IMR-90 (cell line): ENCODE measurements at regions not wholly inside any gene's neighbourhood (a gene's known extent, or its start where the extent isn't known, plus 50 kb on each side); places are given as distances from the start of the nearest gene placed in this dataset.

ENCODE experiments used
- ATAC-seq: fragments of 200-7000 bp; cut with Tn5 transposase; 2 replicates; pipeline ENCODE4 v1.9.1; 2020; ENCODE audit warnings: low read depth, mild to moderate bottlenecking, moderate library complexity
- BruUV-seq: library from RNA; stranded (reverse); fragments of 400-500 nt; replicated peaks from 2 replicates; lab custom pipeline; 2021; lab: Mats Ljungman, UMichigan
- CTCF ChIA-PET: fragments of 300-600 bp; formaldehyde crosslinking; extraction: SDS; loops from one replicate; lab custom pipeline; 2021; ENCODE audit warnings: antibody characterized with exemption; lab: Yijun Ruan, JAX
- POLR2A ChIA-PET: fragments of 300-600 bp; sonication (Branson Sonifier 250); formaldehyde crosslinking; loops from one replicate; lab custom pipeline; 2022; ENCODE audit warnings: antibody characterized with exemption; ENCODE audit not compliant: unreplicated experiment; lab: Charles Lee
- DNase-seq: peaks from one replicate; pipeline ENCODE4 v3.0.0; 2013
- H2AFZ ChIP-seq: replicated peaks from 2 replicates; pipeline ENCODE3; 2013; ENCODE audit warnings: low read length, mild to moderate bottlenecking; ENCODE audit not compliant: poor library complexity
- H2AK5ac ChIP-seq: 2 replicates; pipeline ENCODE4 v1.6.1; 2013; ENCODE audit warnings: low read depth, low read length, inconsistent platforms
- H2AK9ac ChIP-seq: replicated peaks from 2 replicates; pipeline ENCODE3; 2013; ENCODE audit warnings: mild to moderate bottlenecking, low read depth, low read length, moderate library complexity; ENCODE audit not compliant: poor library complexity
- H2BK120ac ChIP-seq: 2 replicates; pipeline ENCODE4 v1.6.1; 2013; ENCODE audit warnings: low read depth, low read length, inconsistent platforms
- H2BK15ac ChIP-seq: 3 replicates; pipeline ENCODE4 v1.6.1; 2013; ENCODE audit warnings: low read depth, low read length, inconsistent platforms
- H2BK20ac ChIP-seq: 2 replicates; pipeline ENCODE4 v1.6.1; 2013; ENCODE audit warnings: low read depth, mild to moderate bottlenecking, inconsistent platforms, low read length, moderate library complexity
- H2BK5ac ChIP-seq: 2 replicates; pipeline ENCODE4 v1.6.1; 2013; ENCODE audit warnings: mild to moderate bottlenecking, low read depth, low read length, inconsistent platforms; ENCODE audit not compliant: poor library complexity, severe bottlenecking
- H3K14ac ChIP-seq: replicated peaks from 2 replicates; pipeline ENCODE4 v1.6.1; 2013; ENCODE audit warnings: low read depth, low read length, inconsistent platforms
- H3K18ac ChIP-seq: 2 replicates; pipeline ENCODE4 v1.6.1; 2013; ENCODE audit warnings: low read depth, low read length, control low read depth
- H3K23ac ChIP-seq: 2 replicates; pipeline ENCODE4 v1.6.1; 2013; ENCODE audit warnings: low read depth, low read length, inconsistent platforms
- H3K27ac ChIP-seq: 2 replicates; pipeline ENCODE4 v1.5.1; 2013; ENCODE audit warnings: mild to moderate bottlenecking, control low read depth, low read length; ENCODE audit not compliant: insufficient read depth
- H3K27me3 ChIP-seq: 2 replicates; pipeline ENCODE4 v1.6.1; 2013; ENCODE audit warnings: low read length; ENCODE audit not compliant: control insufficient read depth, insufficient read depth
- H3K36me3 ChIP-seq: 2 replicates; pipeline ENCODE4 v1.6.1; 2013; ENCODE audit warnings: low read length, mixed read lengths; ENCODE audit not compliant: control insufficient read depth, insufficient read depth
- H3K4ac ChIP-seq: 2 replicates; pipeline ENCODE4 v1.6.1; 2013; ENCODE audit warnings: low read depth, low read length, inconsistent platforms
- H3K4me1 ChIP-seq: 2 replicates; pipeline ENCODE4 v1.6.1; 2013; ENCODE audit warnings: low read length, mixed read lengths; ENCODE audit not compliant: control insufficient read depth, insufficient read depth
- H3K4me2 ChIP-seq: 2 replicates; pipeline ENCODE4 v1.6.1; 2013; ENCODE audit warnings: low read depth, mild to moderate bottlenecking, control low read depth, low read length, moderate library complexity
- H3K4me3 ChIP-seq: 2 replicates; pipeline ENCODE4 v1.5.1; 2013; ENCODE audit warnings: low read depth, mild to moderate bottlenecking, control low read depth, low read length, moderate library complexity; ENCODE audit not compliant: insufficient read depth
- H3K56ac ChIP-seq: 2 replicates; pipeline ENCODE4 v1.6.1; 2013; ENCODE audit warnings: low read length, inconsistent platforms; ENCODE audit not compliant: insufficient read depth; ENCODE audit errors: extremely low read depth
- H3K79me1 ChIP-seq, 2 experiments: 2 replicates each; pipeline ENCODE4 v1.6.1; 2013; ENCODE audit warnings: low read length in 2 of 2, inconsistent platforms in 1 of 2, low read depth in 1 of 2
- H3K9ac ChIP-seq: 2 replicates; pipeline ENCODE4 v1.6.1; 2013; ENCODE audit warnings: low read depth, low read length, control low read depth
- H3K9me1 ChIP-seq: 2 replicates; pipeline ENCODE4 v1.6.1; 2013; ENCODE audit warnings: low read length, inconsistent platforms; ENCODE audit not compliant: insufficient read depth
- H3K9me3 ChIP-seq: 2 replicates; pipeline ENCODE4 v1.6.1; 2013; ENCODE audit warnings: low read length; ENCODE audit not compliant: control insufficient read depth, insufficient read depth
- H4K20me1 ChIP-seq: 2 replicates; pipeline ENCODE4 v1.6.1; 2013; ENCODE audit warnings: low read length, inconsistent platforms; ENCODE audit not compliant: insufficient read depth
- H4K5ac ChIP-seq: 2 replicates; pipeline ENCODE4 v1.6.1; 2013; ENCODE audit warnings: mild to moderate bottlenecking, low read depth, low read length, control low read depth
- H4K8ac ChIP-seq, 2 experiments: 2 replicates each; pipeline ENCODE4 v1.6.1; 2013; ENCODE audit warnings: low read depth in 2 of 2, low read length in 2 of 2, control low read depth in 1 of 2, inconsistent platforms in 1 of 2
- H4K91ac ChIP-seq: 2 replicates; pipeline ENCODE4 v1.6.1; 2013; ENCODE audit warnings: low read depth, low read length, inconsistent platforms; ENCODE audit not compliant: insufficient read depth
- BHLHE40 ChIP-seq: fragments of 150-350 bp; IDR thresholded peaks from 2 replicates; pipeline ENCODE4 v1.6.1; 2016; ENCODE audit warnings: mild to moderate bottlenecking, low read depth, low read length
- CEBPB ChIP-seq: IDR thresholded peaks from 2 replicates; pipeline ENCODE4 v1.6.1; 2012; ENCODE audit warnings: low read depth, low read length, improper control_type of control experiment
- CHD1 ChIP-seq: IDR thresholded peaks from 2 replicates; pipeline ENCODE4 v1.6.1; 2012; ENCODE audit warnings: low read depth, low read length, improper control_type of control experiment
- FOS ChIP-seq: fragments of 150-350 bp; IDR thresholded peaks from 2 replicates; pipeline ENCODE4 v1.6.1; 2016; ENCODE audit warnings: low read depth, low read length
- MAFK ChIP-seq: IDR thresholded peaks from 2 replicates; pipeline ENCODE4 v1.6.1; 2012; ENCODE audit warnings: low read depth, low read length, improper control_type of control experiment
- MAZ ChIP-seq: IDR thresholded peaks from 2 replicates; pipeline ENCODE4 v1.6.1; 2012; ENCODE audit warnings: low read depth, mild to moderate bottlenecking, low read length, improper control_type of control experiment, moderate library complexity, borderline replicate concordance
- MXI1 ChIP-seq: IDR thresholded peaks from 2 replicates; pipeline ENCODE4 v1.6.1; 2012; ENCODE audit warnings: low read depth, mild to moderate bottlenecking, low read length, moderate library complexity, borderline replicate concordance
- POLR2A ChIP-seq: IDR thresholded peaks from 2 replicates; pipeline ENCODE4 v1.6.1; 2012; ENCODE audit warnings: mild to moderate bottlenecking, low read depth, low read length
- RAD21 ChIP-seq: IDR thresholded peaks from 2 replicates; pipeline ENCODE4 v1.6.1; 2012; ENCODE audit warnings: low read length, improper control_type of control experiment
- RCOR1 ChIP-seq: IDR thresholded peaks from 2 replicates; pipeline ENCODE4 v1.6.1; 2012; ENCODE audit warnings: mild to moderate bottlenecking, low read length, improper control_type of control experiment; ENCODE audit not compliant: insufficient replicate concordance
- RFX5 ChIP-seq: IDR thresholded peaks from 2 replicates; pipeline ENCODE4 v1.8.0; 2012; ENCODE audit warnings: low read depth, mild to moderate bottlenecking, low read length, moderate library complexity
- WGBS, 2 experiments: methylation state at CpG; one replicate each; pipeline versions ENCODE4 v1.1.5 to v1.1.7; 2013; ENCODE audit warnings: missing lambda C conversion rate in 2 of 2; ENCODE audit not compliant: insufficient read length in 1 of 2; ENCODE audit errors: extremely low coverage in 2 of 2; 5-methylcytosine and 5-hydroxymethylcytosine counted together
- dilution Hi-C: fragments of 300-500 bp; cut with HindIII; formaldehyde crosslinking; loops from one replicate; pipeline ENCODE4 v1.14.3; 2018; ENCODE audit warnings: low sequenced_read_pairs; ENCODE audit not compliant: unreplicated experiment
- in situ Hi-C: fragments of 300-500 bp; cut with MboI; formaldehyde crosslinking; loops from 3 replicates; pipeline ENCODE4 v1.14.3; 2019; ENCODE audit warnings: low sequenced_read_pairs, inconsistent platforms, mixed read lengths
- intact Hi-C: fragments of 100-400 bp; cut with micrococcal nuclease; formaldehyde crosslinking; loops from 2 replicates; pipeline ENCODE4 v1.10.0; 2022
- TF ChIP-seq, protein P1 (sequence below): fragments of 150-350 bp; IDR thresholded peaks from 2 replicates; pipeline ENCODE4 v1.6.1; 2016; ENCODE audit warnings: low read depth, mild to moderate bottlenecking, low read length, moderate library complexity, borderline replicate concordance

DNA sequence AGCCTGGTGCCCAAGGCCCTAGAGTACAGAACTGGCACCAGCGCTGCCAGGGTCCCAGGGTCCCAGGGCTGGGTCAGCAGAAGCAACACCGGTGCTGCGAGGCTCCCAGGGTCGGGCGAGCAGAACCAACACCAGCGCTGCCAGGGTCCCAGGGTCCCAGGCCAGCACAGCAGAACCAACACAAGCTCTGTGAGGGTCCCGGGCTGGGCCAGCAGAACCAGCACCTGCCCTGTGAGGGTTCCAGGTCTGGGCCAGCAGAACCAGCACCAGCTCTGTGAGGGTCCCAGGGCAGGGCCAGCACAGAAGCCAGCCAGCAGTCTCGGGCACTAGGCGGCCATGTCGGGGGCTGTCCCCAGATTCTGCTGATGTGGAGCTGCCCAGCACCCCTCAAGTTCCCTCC lies 93.1 kb downstream of the GALR1 start:
- H3K79me1 ChIP-seq: no peaks in the 10 kb centered on the region
- no peak overlapping the region for H3K9ac ChIP-seq
- H2AK5ac ChIP-seq: no peak overlapping the region
- no peak overlapping the region for H2BK20ac ChIP-seq
- H3K4me1 ChIP-seq: no peaks in the 10 kb centered on the region
- H2AFZ ChIP-seq: no peak overlapping the region
- H3K4ac ChIP-seq: no peak overlapping the region
- WGBS, 2 experiments: 73% methylated on average over 3 of the region's 10 CpGs; no CpG with 5 or more reads in 1 of the 2 experiments
- H2BK5ac ChIP-seq: no peak overlapping the region
- DNase-seq (no peak), ATAC-seq (no peak)
- BruUV-seq: no TSS peak
- no peaks in the 10 kb centered on the region for H3K27me3 ChIP-seq
- no peak overlapping the region for H4K5ac ChIP-seq
- dilution Hi-C loops (no loop called here), intact Hi-C loops (no loop called here), in situ Hi-C loops (no loop called here)
- no peak overlapping the region for H3K4me3 ChIP-seq
- ChIA-PET POLR2A (no interaction called here), CTCF (no interaction called here)
- no peak overlapping the region for H3K56ac ChIP-seq
- H4K8ac ChIP-seq: no peak overlapping the region
- no peak overlapping the region for H3K4me2 ChIP-seq
- no peaks in the 10 kb centered on the region for H3K36me3 ChIP-seq
- no peak overlapping the region for H3K23ac ChIP-seq
- peaks cover 43% of the 10 kb centered on the region for H3K9me3 ChIP-seq
- H3K9me1 ChIP-seq: no peaks in the 10 kb centered on the region
- no peak overlapping the region for H2AK9ac ChIP-seq
- no peak overlapping the region for H3K18ac ChIP-seq
- H3K14ac ChIP-seq: no peak overlapping the region
- no peaks in the 10 kb centered on the region for H4K20me1 ChIP-seq
- H3K27ac ChIP-seq: no peak overlapping the region
- H2BK120ac ChIP-seq: no peak overlapping the region
- H2BK15ac ChIP-seq: no peak overlapping the region
- TF ChIP-seq POLR2A (no peak), BHLHE40 (no peak), MXI1 (no peak), FOS (no peak), RFX5 (no peak), MAFK (no peak), CHD1 (no peak), MAZ (no peak), RAD21 (no peak), CEBPB (no peak), RCOR1 (no peak)
- TF ChIP-seq, protein P1, sequence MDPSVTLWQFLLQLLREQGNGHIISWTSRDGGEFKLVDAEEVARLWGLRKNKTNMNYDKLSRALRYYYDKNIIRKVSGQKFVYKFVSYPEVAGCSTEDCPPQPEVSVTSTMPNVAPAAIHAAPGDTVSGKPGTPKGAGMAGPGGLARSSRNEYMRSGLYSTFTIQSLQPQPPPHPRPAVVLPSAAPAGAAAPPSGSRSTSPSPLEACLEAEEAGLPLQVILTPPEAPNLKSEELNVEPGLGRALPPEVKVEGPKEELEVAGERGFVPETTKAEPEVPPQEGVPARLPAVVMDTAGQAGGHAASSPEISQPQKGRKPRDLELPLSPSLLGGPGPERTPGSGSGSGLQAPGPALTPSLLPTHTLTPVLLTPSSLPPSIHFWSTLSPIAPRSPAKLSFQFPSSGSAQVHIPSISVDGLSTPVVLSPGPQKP: no peak
- H4K91ac ChIP-seq: no peak overlapping the region
